Mesenchymal stem cell (in vitro differentiated cells and primary cell): ENCODE measurements at regions not wholly inside any gene's neighbourhood (a gene's known extent, or its start where the extent isn't known, plus 50 kb on each side); places are given as distances from the start of the nearest gene placed in this dataset.

Experiments
- DNase-seq: peaks from one replicate; pipeline ENCODE4 v3.0.0-alpha.2; 2013
- H2AFZ ChIP-seq: one replicate; pipeline ENCODE4 v1.6.1; 2013; ENCODE audit warnings: low read depth, mild to moderate bottlenecking, control low read depth, inconsistent platforms, low read length, moderate library complexity
- H2AK5ac ChIP-seq: 2 replicates; pipeline ENCODE4 v1.6.1; 2013; ENCODE audit warnings: low read length, moderate library complexity, mild to moderate bottlenecking, inconsistent platforms; ENCODE audit not compliant: severe bottlenecking
- H2BK120ac ChIP-seq: one replicate; pipeline ENCODE4 v1.6.1; 2013; ENCODE audit warnings: low read depth, mild to moderate bottlenecking, inconsistent platforms, low read length, moderate library complexity
- H2BK12ac ChIP-seq, 2 experiments: one replicate each; pipeline ENCODE4 v1.6.1; 2013; ENCODE audit warnings: inconsistent platforms in 2 of 2, low read length in 2 of 2, mild to moderate bottlenecking in 2 of 2, moderate library complexity in 2 of 2, control low read depth in 1 of 2
- H2BK15ac ChIP-seq: one replicate; pipeline ENCODE4 v1.6.1; 2013; ENCODE audit warnings: mild to moderate bottlenecking, low read depth, inconsistent platforms; ENCODE audit not compliant: poor library complexity, severe bottlenecking
- H2BK5ac ChIP-seq: 2 replicates; pipeline ENCODE4 v1.6.1; 2013; ENCODE audit warnings: low read depth, mild to moderate bottlenecking, low read length, control low read depth, inconsistent platforms; ENCODE audit not compliant: poor library complexity, severe bottlenecking
- H3K14ac ChIP-seq, 2 experiments: one replicate each; pipeline ENCODE4 v1.6.1; 2013; ENCODE audit warnings: inconsistent platforms in 2 of 2, low read length in 2 of 2, control low read depth in 1 of 2, mild to moderate bottlenecking in 1 of 2, moderate library complexity in 1 of 2
- H3K18ac ChIP-seq, 2 experiments: one replicate each; pipeline ENCODE4 v1.6.1; 2013; ENCODE audit warnings: inconsistent platforms in 2 of 2, low read length in 2 of 2, control low read depth in 1 of 2, low read depth in 1 of 2, mild to moderate bottlenecking in 1 of 2
- H3K23ac ChIP-seq, 2 experiments: one replicate each; pipeline ENCODE4 v1.6.1; 2013; ENCODE audit warnings: inconsistent platforms in 2 of 2, low read length in 2 of 2, mild to moderate bottlenecking in 2 of 2, moderate library complexity in 2 of 2, control low read depth in 1 of 2
- H3K27ac ChIP-seq: 2 replicates; pipeline ENCODE4 v1.5.1; 2013; ENCODE audit warnings: mild to moderate bottlenecking, moderate library complexity, low read length, control low read depth, inconsistent platforms; ENCODE audit not compliant: poor library complexity, severe bottlenecking
- H3K27me3 ChIP-seq, 2 experiments: 2 replicates each; pipeline versions ENCODE4 v1.6.1 to v1.7.0; 2013; ENCODE audit warnings: low read length in 2 of 2, mild to moderate bottlenecking in 2 of 2, moderate library complexity in 2 of 2, control low read depth in 1 of 2, inconsistent platforms in 1 of 2; ENCODE audit not compliant: control insufficient read depth in 1 of 2, insufficient read depth in 1 of 2
- H3K36me3 ChIP-seq, 2 experiments: 2 replicates each; pipeline versions ENCODE4 v1.6.1 to v1.7.0; 2013; ENCODE audit warnings: low read length in 2 of 2, control low read depth in 1 of 2, inconsistent platforms in 1 of 2, low read depth in 1 of 2, mild to moderate bottlenecking in 1 of 2; ENCODE audit not compliant: insufficient read depth in 2 of 2, control insufficient read depth in 1 of 2
- H3K4ac ChIP-seq, 2 experiments: one replicate each; pipeline ENCODE4 v1.6.1; 2013; ENCODE audit warnings: inconsistent platforms in 2 of 2, low read length in 2 of 2, mild to moderate bottlenecking in 2 of 2, moderate library complexity in 2 of 2, control low read depth in 1 of 2, low read depth in 1 of 2
- H3K4me1 ChIP-seq: 2 replicates; pipeline ENCODE4 v1.6.1; 2013; ENCODE audit warnings: low read depth, low read length, control low read depth; ENCODE audit not compliant: control insufficient read depth, insufficient read depth
- H3K4me2 ChIP-seq: 2 replicates; pipeline ENCODE4 v1.6.1; 2013; ENCODE audit warnings: low read length, mild to moderate bottlenecking, inconsistent platforms; ENCODE audit not compliant: poor library complexity, severe bottlenecking
- H3K4me3 ChIP-seq, 2 experiments: 2 replicates each; pipeline versions ENCODE4 v1.5.1 to v1.7.0; 2013; ENCODE audit warnings: low read length in 2 of 2, mild to moderate bottlenecking in 2 of 2, control low read depth in 1 of 2, low read depth in 1 of 2; ENCODE audit not compliant: insufficient read depth in 1 of 2
- H3K79me1 ChIP-seq: replicated peaks from 2 replicates; pipeline ENCODE4 v1.6.1; 2013; ENCODE audit warnings: mild to moderate bottlenecking, control low read depth, low read length, inconsistent platforms; ENCODE audit not compliant: poor library complexity, severe bottlenecking
- H3K9ac ChIP-seq: 2 replicates; pipeline ENCODE4 v1.7.0; 2013; ENCODE audit warnings: mild to moderate bottlenecking, low read length, moderate library complexity
- H3K9me3 ChIP-seq: 2 replicates; pipeline ENCODE4 v1.7.0; 2013; ENCODE audit warnings: mild to moderate bottlenecking, low read length; ENCODE audit not compliant: control insufficient read depth
- H4K8ac ChIP-seq: one replicate; pipeline ENCODE4 v1.6.1; 2013; ENCODE audit warnings: inconsistent platforms, mild to moderate bottlenecking, low read length, moderate library complexity
- H4K91ac ChIP-seq: one replicate; pipeline ENCODE4 v1.6.1; 2013; ENCODE audit warnings: mild to moderate bottlenecking, low read length, inconsistent platforms
- WGBS: methylation state at CpG from one replicate; pipeline ENCODE4 v1.1.7; 2013; ENCODE audit warnings: mixed read lengths; 5-methylcytosine and 5-hydroxymethylcytosine counted together

DNA sequence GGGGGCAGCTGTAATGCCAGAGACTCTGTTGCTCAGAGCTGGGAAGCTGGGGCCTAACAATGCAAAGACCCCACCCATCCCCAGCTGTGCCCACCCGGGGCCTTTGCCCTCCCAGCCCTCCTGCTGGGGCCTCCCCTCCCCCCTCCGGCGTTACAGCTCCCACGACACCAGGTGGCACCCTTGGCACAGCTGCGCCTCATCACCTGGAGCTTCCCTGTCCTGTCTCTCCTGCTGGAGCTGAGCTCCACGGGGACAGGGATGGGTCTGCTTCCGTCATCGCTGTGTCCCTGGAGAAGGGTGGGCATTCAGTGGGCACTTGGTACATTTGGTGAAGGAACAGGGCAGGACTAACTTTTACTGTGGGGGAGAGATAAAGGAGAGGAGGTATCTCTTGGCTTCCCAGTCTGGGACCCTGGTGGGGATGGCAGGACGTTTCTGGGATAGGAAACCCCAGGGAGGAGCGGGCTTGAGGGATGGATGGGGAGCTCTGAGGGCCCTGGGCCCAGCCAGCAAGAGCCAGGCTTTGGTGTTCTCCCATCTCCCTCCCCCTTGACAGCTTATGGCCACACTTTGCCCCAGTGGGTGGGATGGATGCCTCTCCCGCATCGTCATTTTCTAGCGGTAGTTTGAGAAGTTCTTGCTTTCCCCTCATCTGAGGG lies 453.2 kb downstream of the PTPRU start:
- no peak overlapping the region for H3K27ac ChIP-seq
- peaks cover 5% of the 10 kb centered on the region for H3K9me3 ChIP-seq
- peak overlapping the region in 1 of 2 experiments; percentile 61 for H2BK12ac ChIP-seq
- H3K36me3 ChIP-seq: no peaks in the 10 kb centered on the region
- peaks cover 0 to 22% of the 10 kb centered on the region in 2 experiments for H3K27me3 ChIP-seq
- H4K91ac ChIP-seq: no peak overlapping the region
- H3K4me3 ChIP-seq: no peak overlapping the region
- no peak overlapping the region for H3K9ac ChIP-seq
- peak overlapping the region in 1 of 2 experiments; percentile 37 for H3K18ac ChIP-seq
- H3K4ac ChIP-seq: peak overlapping the region in 1 of 2 experiments; percentile 51
- H2BK15ac ChIP-seq: no peak overlapping the region
- H2BK120ac ChIP-seq: peak overlapping the region; percentile 75
- H4K8ac ChIP-seq: peak overlapping the region; percentile 94
- H2BK5ac ChIP-seq: no peak overlapping the region
- no peak overlapping the region for H2AFZ ChIP-seq
- 89% methylated on average over 12 of the region's 13 CpGs for WGBS
- H3K79me1 ChIP-seq: no peaks in the 10 kb centered on the region
- DNase-seq: no peak
- no peak overlapping the region for H3K4me2 ChIP-seq
- peaks cover 17% of the 10 kb centered on the region for H3K4me1 ChIP-seq
- peak overlapping the region in 1 of 2 experiments; percentile 56 for H3K23ac ChIP-seq
- H3K14ac ChIP-seq: no peak overlapping the region
- H2AK5ac ChIP-seq: no peak overlapping the region

DNA sequence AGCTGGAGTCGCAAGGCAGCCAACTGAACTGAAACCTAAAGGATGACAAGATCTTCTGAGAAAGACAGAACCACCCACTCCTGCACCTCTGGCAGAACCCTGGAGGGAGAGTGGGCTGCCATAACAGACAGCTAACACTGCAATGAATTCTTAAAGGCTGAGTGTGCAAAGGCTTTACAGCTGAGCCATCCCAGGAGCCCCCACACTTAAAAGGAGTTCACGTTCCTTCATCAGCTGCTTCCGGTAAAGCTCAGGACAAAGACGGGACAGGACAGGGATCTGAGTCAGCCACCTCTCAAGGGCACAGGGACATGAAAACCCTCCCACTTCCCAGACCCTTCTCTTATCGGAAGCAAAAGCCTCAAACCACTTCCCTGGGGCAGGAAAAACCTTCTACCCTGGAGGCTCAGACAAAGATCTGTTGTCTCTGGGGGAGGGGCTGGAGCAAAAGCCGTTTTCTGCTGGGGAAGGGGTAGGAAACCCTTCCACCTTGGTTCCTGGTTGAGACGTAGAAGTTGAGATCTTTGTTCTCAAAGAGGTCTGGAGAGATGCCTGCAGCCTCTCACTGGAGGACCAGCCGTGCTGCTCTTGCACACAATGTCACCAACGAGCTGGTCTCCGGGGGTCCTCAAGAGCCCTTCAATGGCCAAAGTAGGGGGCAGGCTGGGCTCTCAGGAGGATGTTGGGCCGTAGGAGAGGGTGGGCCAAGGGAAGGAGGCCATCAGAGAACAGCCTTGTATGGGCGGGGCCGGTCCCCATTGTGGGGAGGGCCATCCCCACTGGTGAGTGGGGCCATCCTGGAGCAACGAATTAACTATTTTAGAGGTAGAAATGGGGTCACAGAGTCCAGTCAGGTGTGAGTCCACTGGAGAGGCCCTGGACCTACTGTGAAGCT lies 452.4 kb downstream of the PTPRU start:
- Histone ChIP-seq H3K36me3 (no peaks in the 10 kb centered on the region), H2BK5ac (peak overlapping the region; percentile 69), H3K4me3 (peak overlapping the region in 1 of 2 experiments; percentile 9), H3K4ac (peak overlapping the region; percentile 51 to 66), H3K18ac (peak overlapping the region; percentile 80 to 87), H3K23ac (no peak overlapping the region), H3K4me1 (peaks cover 19% of the 10 kb centered on the region), H3K4me2 (peak overlapping the region; percentile 48), H4K91ac (peak overlapping the region; percentile 73), H2AFZ (no peak overlapping the region), H2BK15ac (peak overlapping the region; percentile 95), H3K9me3 (peaks cover 5% of the 10 kb centered on the region), H3K9ac (peak overlapping the region; percentile 45), H2BK12ac (peak overlapping the region in 1 of 2 experiments; percentile 55), H2BK120ac (peak overlapping the region; percentile 75), H3K79me1 (no peaks in the 10 kb centered on the region), H3K27me3 (peaks cover 0 to 29% of the 10 kb centered on the region in 2 experiments), H4K8ac (peak overlapping the region; percentile 94), H3K27ac (peak overlapping the region; percentile 65), H3K14ac (no peak overlapping the region), H2AK5ac (peak overlapping the region; percentile 54)
- 50% methylated on average over 13 of the region's 14 CpGs for WGBS
- peak; percentile 79 for DNase-seq

DNA sequence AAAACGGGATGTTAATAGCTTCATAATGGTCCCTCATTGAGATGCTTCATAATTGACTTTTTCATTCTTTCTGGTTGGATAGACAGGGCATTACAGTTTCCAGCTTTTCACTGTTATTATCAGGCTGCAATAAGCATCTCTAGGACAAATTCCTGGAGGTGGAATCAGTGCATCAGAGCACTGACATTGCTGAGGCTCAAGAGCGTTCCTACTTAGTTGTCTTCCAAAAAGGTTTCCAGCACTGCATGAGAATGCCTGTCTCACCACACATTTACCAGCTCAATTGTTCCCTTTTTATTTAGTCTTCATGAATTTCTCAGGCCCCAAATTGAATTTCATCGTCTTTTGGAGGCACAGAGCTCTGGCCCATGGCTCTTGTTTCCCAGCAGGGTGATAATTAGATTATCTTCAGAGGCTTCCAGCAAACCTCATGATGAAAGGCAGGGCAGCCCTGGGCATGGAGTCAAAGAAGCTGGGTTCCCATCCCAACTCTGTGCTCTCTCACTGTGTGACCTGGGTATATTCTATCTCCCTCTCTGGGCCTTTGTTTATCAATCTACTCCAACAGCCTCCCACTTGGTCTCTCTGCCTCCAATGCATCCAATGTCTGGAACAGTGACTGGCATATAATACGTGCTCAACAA lies 451.4 kb downstream of the PTPRU start:
- Histone ChIP-seq H3K36me3 (no peaks in the 10 kb centered on the region), H3K23ac (no peak overlapping the region), H3K18ac (no peak overlapping the region), H2BK120ac (no peak overlapping the region), H4K91ac (no peak overlapping the region), H3K4ac (no peak overlapping the region), H2BK12ac (no peak overlapping the region), H2BK5ac (no peak overlapping the region), H3K27ac (no peak overlapping the region), H3K14ac (no peak overlapping the region), H3K9me3 (peaks cover 4% of the 10 kb centered on the region), H3K4me2 (no peak overlapping the region), H3K9ac (no peak overlapping the region), H3K27me3 (peaks cover 0 to 31% of the 10 kb centered on the region in 2 experiments), H4K8ac (no peak overlapping the region), H2AK5ac (no peak overlapping the region), H2BK15ac (no peak overlapping the region), H3K79me1 (no peaks in the 10 kb centered on the region), H3K4me3 (no peak overlapping the region), H3K4me1 (peaks cover 19% of the 10 kb centered on the region), H2AFZ (no peak overlapping the region)
- 64% methylated on average over 4 of the region's 4 CpGs for WGBS
- DNase-seq: peak; percentile 8

DNA sequence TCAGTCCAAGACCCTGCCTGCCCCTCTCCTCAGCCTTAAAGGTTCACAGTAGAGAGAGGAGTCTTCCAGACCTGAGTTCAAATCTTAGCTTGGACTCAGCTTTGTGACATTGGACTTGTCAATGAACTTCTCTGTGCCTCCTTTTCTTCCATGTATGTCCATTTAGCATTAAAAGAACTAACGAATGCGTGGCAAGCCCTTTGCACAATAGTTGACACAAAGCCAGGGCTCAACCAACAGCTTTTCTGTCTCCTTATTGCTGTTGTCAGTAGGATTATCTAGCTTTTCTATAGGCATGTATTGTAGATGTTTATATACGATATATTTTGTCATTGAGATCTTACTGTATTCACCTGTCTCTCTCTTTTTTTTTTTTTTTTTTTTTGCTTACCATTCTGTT lies 450.8 kb downstream of the PTPRU start:
- Histone ChIP-seq H2BK5ac (no peak overlapping the region), H3K36me3 (no peaks in the 10 kb centered on the region), H2BK15ac (no peak overlapping the region), H3K4ac (no peak overlapping the region), H2AFZ (no peak overlapping the region), H3K9me3 (no peaks in the 10 kb centered on the region), H3K27ac (no peak overlapping the region), H3K23ac (no peak overlapping the region), H3K9ac (no peak overlapping the region), H2BK120ac (no peak overlapping the region), H3K14ac (no peak overlapping the region), H3K4me1 (peaks cover 25% of the 10 kb centered on the region), H2BK12ac (no peak overlapping the region), H3K79me1 (no peaks in the 10 kb centered on the region), H3K4me3 (no peak overlapping the region), H4K91ac (no peak overlapping the region), H4K8ac (no peak overlapping the region), H3K18ac (no peak overlapping the region), H3K4me2 (no peak overlapping the region), H3K27me3 (peaks cover 0 to 31% of the 10 kb centered on the region in 2 experiments), H2AK5ac (no peak overlapping the region)
- DNase-seq: no peak
- WGBS: 100% methylated on average over 2 of the region's 3 CpGs
